ENCODE measurements at regions not wholly inside any gene's neighbourhood (a gene's known extent, or its start where the extent isn't known, plus 50 kb on each side); places are given as distances from the start of the nearest gene placed in this dataset.

DNA sequence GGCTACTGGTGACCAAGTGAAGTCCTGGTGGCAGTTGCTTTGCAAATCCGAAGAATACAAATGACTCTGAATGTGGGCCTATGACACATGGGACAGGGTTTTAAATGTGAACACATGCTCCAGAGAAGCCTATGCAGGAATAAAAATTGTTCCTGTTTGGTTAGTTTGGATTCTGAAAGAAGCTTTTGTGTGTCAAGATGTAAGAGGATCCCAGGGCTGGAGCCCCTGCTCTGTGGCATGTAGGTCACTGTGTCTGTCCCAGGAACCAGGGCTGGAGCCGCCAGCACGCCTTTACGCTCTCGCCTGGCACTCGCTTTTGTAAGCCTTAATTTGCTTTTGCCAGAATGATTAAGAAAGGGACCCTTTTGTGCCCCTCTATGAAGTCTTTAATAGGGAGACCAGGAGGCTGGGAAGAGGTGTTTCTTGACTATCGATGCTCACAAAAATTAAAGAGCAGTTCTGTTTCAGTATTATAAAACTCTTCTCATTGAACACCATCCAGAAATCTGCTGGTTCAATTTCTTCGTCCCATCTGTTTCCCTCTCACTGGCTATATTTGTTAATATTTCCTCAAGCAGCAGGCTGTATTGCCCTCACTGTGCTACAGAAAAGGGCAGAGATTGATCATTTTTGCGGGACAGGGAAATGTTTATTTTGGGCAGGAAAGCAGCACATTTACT lies 532.7 kb upstream of the POU3F3 start:
- no peak for TF ChIP-seq FOXK2 (IDR thresholded peaks at IDR 0.05)
- POLR2A ChIA-PET, result no interaction called here
- no peak for DNase-seq (ENCODE audit: extremely low spot score)
- CTCF ChIA-PET, result no interaction called here

DNA sequence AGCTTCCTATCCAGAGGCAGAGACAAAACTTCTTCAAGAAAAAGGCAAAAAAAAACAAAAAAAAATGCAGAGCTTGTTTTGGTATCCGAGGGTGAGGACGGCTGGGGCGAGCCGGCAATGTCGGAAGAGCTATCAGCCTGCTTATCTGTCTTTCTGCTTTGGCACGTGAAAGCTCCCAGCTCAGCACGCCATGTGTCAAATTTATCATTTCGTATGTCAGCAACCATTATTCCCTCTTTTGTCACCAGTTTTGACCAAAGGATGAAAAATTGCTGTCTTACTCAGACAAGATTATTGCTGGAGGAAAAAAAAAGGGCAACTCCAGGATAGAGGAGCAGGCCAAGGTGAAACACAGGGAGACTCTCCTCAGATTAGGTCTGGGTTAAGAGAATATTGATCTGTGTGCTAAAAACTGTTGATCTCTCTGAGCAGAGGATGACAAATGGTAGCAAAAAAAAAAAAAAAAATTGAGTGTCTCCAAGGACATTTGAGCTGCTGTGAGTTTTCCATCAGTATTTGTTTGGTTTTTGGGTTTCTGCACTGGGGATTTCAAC lies 532.0 kb upstream of the POU3F3 start:
- no peak for DNase-seq (ENCODE audit: extremely low spot score)
- ChIA-PET CTCF (interaction anchor here (0.6 kb wide), 1 partner anchor 866 kb away, joined by 4 read pairs; no protein-coding TSS in a partner anchor), POLR2A (no interaction called here)
- TF ChIP-seq ARNT (IDR thresholded peaks at IDR 0.05) (no peak), FOXM1 (IDR thresholded peaks at IDR 0.05; ENCODE audit: borderline replicate concordance) (no peak), NFRKB (IDR thresholded peaks at IDR 0.05) (no peak), BHLHE40 (IDR thresholded peaks at IDR 0.05; ENCODE audit: borderline replicate concordance) (no peak), CTBP1 (IDR thresholded peaks at IDR 0.05; ENCODE audit: borderline replicate concordance) (no peak), ELF4 (IDR thresholded peaks at IDR 0.05) (no peak), PKNOX1 (IDR thresholded peaks at IDR 0.05) (no peak), LEF1 (IDR thresholded peaks at IDR 0.05; ENCODE audit: borderline replicate concordance) (no peak), TARDBP (IDR thresholded peaks at IDR 0.05) (no peak), ZNF384 (IDR thresholded peaks at IDR 0.05) (no peak), FOXA1 (IDR thresholded peaks at IDR 0.05) (no peak), L3MBTL2 (conservative IDR thresholded peaks at IDR 0.05) (no peak), HDGF (IDR thresholded peaks at IDR 0.05; ENCODE audit: borderline replicate concordance) (no peak)

DNA sequence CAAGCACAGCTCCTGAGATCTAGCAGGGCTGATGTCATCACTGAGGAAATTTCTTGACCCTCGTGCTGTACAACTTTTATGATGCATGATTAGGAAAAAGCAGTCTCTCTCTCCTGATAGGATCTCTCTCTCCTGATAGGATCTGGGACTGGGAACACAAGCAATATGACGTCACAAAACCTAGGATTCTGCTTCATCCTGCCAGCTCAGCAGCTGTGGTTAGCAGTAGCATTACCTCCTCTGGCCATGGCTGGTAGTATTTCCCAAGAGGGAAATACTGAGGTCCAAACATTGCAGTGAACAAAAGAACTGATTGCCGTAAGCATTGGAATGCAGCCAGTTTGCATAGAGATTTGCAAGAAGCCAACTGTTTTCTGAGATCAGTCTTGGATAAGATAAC lies 521.2 kb upstream of the POU3F3 start:
- peak; percentile 35 for DNase-seq (ENCODE audit: extremely low spot score)
- POLR2A ChIA-PET, result no interaction called here
- CTCF ChIA-PET, result no interaction called here
- TF ChIP-seq TARDBP (IDR thresholded peaks at IDR 0.05), result no peak
- TF ChIP-seq ELF4 (IDR thresholded peaks at IDR 0.05), result no peak
- no peak for TF ChIP-seq CTBP1 (IDR thresholded peaks at IDR 0.05; ENCODE audit: borderline replicate concordance)
- no peak for TF ChIP-seq FOXK2 (IDR thresholded peaks at IDR 0.05)
- TF ChIP-seq FOXM1 (IDR thresholded peaks at IDR 0.05; ENCODE audit: borderline replicate concordance), result no peak
- TF ChIP-seq L3MBTL2 (conservative IDR thresholded peaks at IDR 0.05), result no peak
- TF ChIP-seq HDGF (IDR thresholded peaks at IDR 0.05; ENCODE audit: borderline replicate concordance), result no peak
- no peak for TF ChIP-seq ZNF384 (IDR thresholded peaks at IDR 0.05)
- TF ChIP-seq NFRKB (IDR thresholded peaks at IDR 0.05), result no peak
- TF ChIP-seq SUZ12 (IDR thresholded peaks at IDR 0.05), result no peak
- no peak for TF ChIP-seq FOXA1 (IDR thresholded peaks at IDR 0.05)
- TF ChIP-seq BHLHE40 (IDR thresholded peaks at IDR 0.05; ENCODE audit: borderline replicate concordance), result no peak
- no peak for TF ChIP-seq ARNT (IDR thresholded peaks at IDR 0.05)
- TF ChIP-seq PKNOX1 (IDR thresholded peaks at IDR 0.05), result no peak
- TF ChIP-seq SP1 (IDR thresholded peaks at IDR 0.05), result no peak
- TF ChIP-seq LEF1 (IDR thresholded peaks at IDR 0.05; ENCODE audit: borderline replicate concordance), result no peak

- TF ChIP-seq BHLHE40 (IDR thresholded peaks at IDR 0.05; ENCODE audit: borderline replicate concordance), result no peak
- TF ChIP-seq NFRKB (IDR thresholded peaks at IDR 0.05), result no peak
- TF ChIP-seq FOXK2 (IDR thresholded peaks at IDR 0.05), result no peak
- TF ChIP-seq ELF4 (IDR thresholded peaks at IDR 0.05), result no peak
- no peak for TF ChIP-seq L3MBTL2 (conservative IDR thresholded peaks at IDR 0.05)
- no peak for TF ChIP-seq FOXM1 (IDR thresholded peaks at IDR 0.05; ENCODE audit: borderline replicate concordance)
- no peak for TF ChIP-seq LEF1 (IDR thresholded peaks at IDR 0.05; ENCODE audit: borderline replicate concordance)
- TF ChIP-seq CTBP1 (IDR thresholded peaks at IDR 0.05; ENCODE audit: borderline replicate concordance), result no peak
- ChIA-PET CTCF (no interaction called here), POLR2A (no interaction called here)
- no peak for DNase-seq (ENCODE audit: extremely low spot score)
Measured at GRCh38 chr2:104337869-104338268, 516.0 kb upstream of the POU3F3 start.

DNA sequence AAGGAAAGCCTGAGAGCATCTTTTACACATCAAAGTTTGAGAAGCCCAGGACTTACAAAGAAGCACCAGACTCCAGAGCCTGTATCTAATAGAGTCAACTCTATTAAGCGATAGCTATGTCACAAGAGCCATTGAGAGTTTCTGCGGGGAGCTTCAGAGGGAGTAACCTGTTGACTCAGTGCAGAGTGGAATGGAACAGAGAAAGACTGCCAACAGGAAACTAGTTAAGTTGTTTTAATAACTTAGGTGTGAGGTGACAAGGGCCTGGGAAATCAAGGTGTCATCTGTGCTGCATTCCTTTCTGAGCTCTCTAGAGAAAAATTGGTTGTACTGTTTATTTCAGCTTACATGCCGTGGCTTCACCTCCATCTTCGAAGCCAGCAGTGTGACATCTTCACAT lies 513.8 kb upstream of the POU3F3 start:
- ChIA-PET CTCF (no interaction called here), POLR2A (no interaction called here)
- no peak for DNase-seq (ENCODE audit: extremely low spot score)
- no peak for TF ChIP-seq FOXM1 (IDR thresholded peaks at IDR 0.05; ENCODE audit: borderline replicate concordance)
- no peak for TF ChIP-seq ELF4 (IDR thresholded peaks at IDR 0.05)
- TF ChIP-seq PKNOX1 (IDR thresholded peaks at IDR 0.05), result no peak
- no peak for TF ChIP-seq LEF1 (IDR thresholded peaks at IDR 0.05; ENCODE audit: borderline replicate concordance)
- no peak for TF ChIP-seq FOXA1 (IDR thresholded peaks at IDR 0.05)
- no peak for TF ChIP-seq NFRKB (IDR thresholded peaks at IDR 0.05)
- no peak for TF ChIP-seq FOXK2 (IDR thresholded peaks at IDR 0.05)
- no peak for TF ChIP-seq ARNT (IDR thresholded peaks at IDR 0.05)
- TF ChIP-seq TARDBP (IDR thresholded peaks at IDR 0.05), result no peak
- TF ChIP-seq L3MBTL2 (conservative IDR thresholded peaks at IDR 0.05), result no peak
- no peak for TF ChIP-seq SUZ12 (IDR thresholded peaks at IDR 0.05)
- TF ChIP-seq CTBP1 (IDR thresholded peaks at IDR 0.05; ENCODE audit: borderline replicate concordance), result no peak
